C4-2B (cell line): ENCODE measurements at regions not wholly inside any gene's neighbourhood (a gene's known extent, or its start where the extent isn't known, plus 50 kb on each side); places are given as distances from the start of the nearest gene placed in this dataset.
A peak's percentile ranks its signal among the peaks of the same experiment; 100 is the strongest.

Experiments used
- H3K27ac ChIP-seq: fragments of 450-650 bp; 2 replicates; pipeline ENCODE4 v1.5.1; 2017
- ZFX ChIP-seq: fragments of 450-650 bp; IDR thresholded peaks from 2 replicates; pipeline ENCODE4 v1.6.1; 2017
- TF ChIP-seq, protein P1 (sequence below): fragments of 450-650 bp; conservative IDR thresholded peaks from 2 replicates; pipeline ENCODE4 v1.5.1; 2017; ENCODE audit warnings: mild to moderate bottlenecking

DNA sequence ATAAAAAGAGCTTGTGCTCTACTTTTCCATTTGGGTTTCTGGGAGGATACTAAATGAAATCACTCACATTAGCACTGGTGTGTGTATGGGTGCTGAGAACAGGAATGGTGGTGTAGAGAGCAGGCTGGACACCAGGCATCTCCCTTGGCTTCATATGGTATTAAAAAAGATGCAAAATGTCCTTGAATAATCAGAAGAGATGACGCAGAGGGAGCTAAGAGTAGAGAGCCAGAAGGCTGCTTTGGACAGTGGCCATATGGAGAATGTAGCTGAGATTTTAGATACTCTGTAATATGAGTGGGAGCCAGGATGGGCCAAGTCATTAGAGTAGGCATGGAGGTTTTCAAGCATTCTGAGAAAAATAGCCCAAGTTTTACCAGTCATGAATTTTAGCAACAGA is 112.3 kb upstream of the ZRANB2 start:
- no peak overlapping the region for H3K27ac ChIP-seq

DNA sequence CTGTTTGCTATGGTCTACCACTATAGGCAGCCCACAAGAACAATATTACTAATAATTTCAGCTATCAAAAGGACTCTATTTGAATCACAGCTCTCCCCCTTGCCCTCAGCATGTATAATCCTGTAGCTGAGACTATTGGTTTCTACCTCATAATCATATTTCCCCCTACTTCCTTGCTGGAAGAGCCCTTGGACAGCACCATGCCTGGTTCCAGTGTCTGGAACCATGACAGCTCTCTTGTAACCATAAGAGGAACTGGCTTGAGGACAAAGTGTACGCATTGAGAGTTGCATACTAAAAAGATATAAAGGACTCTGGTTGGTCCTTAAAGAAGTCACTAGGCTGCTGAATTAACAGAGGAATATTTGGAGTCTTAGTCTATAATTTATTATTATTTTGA is 110.7 kb upstream of the ZRANB2 start:
- H3K27ac ChIP-seq, result no peak overlapping the region
- TF ChIP-seq, protein P1, sequence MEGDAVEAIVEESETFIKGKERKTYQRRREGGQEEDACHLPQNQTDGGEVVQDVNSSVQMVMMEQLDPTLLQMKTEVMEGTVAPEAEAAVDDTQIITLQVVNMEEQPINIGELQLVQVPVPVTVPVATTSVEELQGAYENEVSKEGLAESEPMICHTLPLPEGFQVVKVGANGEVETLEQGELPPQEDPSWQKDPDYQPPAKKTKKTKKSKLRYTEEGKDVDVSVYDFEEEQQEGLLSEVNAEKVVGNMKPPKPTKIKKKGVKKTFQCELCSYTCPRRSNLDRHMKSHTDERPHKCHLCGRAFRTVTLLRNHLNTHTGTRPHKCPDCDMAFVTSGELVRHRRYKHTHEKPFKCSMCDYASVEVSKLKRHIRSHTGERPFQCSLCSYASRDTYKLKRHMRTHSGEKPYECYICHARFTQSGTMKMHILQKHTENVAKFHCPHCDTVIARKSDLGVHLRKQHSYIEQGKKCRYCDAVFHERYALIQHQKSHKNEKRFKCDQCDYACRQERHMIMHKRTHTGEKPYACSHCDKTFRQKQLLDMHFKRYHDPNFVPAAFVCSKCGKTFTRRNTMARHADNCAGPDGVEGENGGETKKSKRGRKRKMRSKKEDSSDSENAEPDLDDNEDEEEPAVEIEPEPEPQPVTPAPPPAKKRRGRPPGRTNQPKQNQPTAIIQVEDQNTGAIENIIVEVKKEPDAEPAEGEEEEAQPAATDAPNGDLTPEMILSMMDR, result no peak
- no peak for TF ChIP-seq ZFX

More for the DNA sequence above, 112.3 kb upstream of the ZRANB2 start:
- TF ChIP-seq, protein P1, result no peak
- no peak for TF ChIP-seq ZFX

DNA sequence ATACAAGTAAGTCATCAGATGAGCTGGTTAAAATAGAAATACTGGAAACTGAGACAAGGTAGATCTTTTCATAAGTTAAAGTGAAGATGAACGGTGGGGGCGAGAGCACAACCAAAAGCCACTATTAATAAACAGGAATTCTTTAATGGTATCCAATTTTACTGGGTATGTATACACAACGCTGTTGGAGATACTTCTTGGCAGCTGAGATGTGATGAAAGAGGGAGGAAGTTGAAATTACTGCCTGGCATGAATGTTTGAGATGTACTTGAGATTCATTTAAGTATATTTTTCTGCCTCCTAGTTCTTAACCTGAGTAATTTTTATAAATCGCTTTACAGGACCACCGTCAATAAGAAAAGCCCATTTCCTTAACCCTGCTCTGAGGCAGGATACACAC is 110.0 kb upstream of the ZRANB2 start:
- no peak overlapping the region for H3K27ac ChIP-seq
- TF ChIP-seq, protein P1, result no peak
- no peak for TF ChIP-seq ZFX

DNA sequence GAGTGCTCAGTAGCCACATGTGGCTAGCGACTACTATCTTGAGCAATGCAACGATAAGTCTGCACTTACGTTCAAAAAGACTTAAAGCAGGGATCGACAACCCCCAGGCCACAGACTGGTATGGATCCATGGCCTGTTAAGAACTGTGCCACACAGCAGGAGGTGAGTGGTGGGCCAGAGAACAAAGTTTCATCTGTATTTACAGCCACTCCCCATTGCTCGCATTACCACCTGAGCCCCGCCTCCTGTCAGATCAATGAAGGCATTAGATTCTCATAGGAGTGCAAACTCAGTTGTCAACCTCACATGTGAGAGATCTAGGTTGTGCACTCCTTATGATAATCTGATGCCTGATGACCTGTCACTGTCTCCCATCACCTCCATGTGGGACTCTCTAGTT is 103.6 kb upstream of the ZRANB2 start:
- no peak overlapping the region for H3K27ac ChIP-seq
- no peak for TF ChIP-seq ZFX
- TF ChIP-seq, protein P1, result no peak

DNA sequence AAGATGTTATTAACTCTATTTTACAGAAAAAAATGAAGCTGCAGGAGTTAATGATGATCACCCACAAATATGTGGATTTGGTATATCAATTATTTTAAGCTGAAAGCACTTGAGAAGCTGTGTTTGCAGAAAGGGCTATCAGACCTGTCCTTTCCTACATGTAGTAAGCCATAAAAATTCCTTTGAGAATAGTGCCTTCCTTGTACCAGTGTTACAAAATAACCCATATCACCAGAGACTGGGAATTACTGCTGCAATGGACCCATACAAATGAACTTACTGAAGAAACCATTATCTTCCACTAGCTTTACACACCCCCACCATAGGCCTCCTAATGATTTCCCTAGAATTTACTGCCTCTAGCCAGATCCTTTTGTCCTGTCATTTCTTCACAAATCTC is 99.2 kb upstream of the ZRANB2 start:
- no peak overlapping the region for H3K27ac ChIP-seq
- no peak for TF ChIP-seq ZFX
- TF ChIP-seq, protein P1, result no peak

DNA sequence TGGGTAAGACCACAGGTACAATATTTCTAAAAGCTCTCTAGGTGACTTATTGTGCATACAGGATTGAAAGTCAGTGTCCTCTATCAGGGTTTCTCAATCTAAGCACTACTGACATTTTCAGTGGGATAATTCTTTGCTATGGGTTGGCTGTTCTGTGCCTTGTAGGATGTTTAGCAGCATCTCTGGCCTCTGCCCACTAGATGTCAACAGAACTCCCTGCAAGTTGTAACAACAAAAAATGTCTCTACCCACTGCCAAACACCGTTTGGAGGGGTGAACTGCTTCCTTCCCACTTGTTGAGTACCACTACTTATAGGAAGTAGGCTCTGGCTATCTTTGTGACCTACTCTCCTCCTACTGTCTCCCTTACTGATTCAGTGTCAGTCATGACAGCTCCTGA is 90.1 kb upstream of the ZRANB2 start:
- TF ChIP-seq ZFX, result no peak
- TF ChIP-seq, protein P1, result peak; percentile 30

DNA sequence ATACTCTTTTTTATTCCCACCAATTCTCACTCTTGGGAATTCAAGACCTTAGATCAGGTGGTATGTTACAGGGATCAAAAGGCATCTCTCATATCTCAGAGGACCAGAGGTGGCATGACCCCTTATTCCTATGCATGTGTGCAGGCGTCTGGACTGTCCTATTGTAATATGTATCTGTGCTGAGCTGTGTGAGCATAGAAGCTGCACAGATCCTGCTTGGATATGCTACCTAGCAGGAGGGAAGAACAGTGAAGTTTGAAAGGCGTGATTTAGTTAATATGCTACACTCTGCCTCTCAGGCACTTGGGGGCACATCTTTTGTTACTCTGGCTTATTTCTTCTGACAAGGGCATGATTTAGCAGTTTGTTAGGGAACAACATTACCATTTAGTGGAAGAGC is 86.7 kb upstream of the ZRANB2 start:
- no peak for TF ChIP-seq ZFX
- TF ChIP-seq, protein P1, result no peak
- H3K27ac ChIP-seq, result no peak overlapping the region

More for the DNA sequence above, 90.1 kb upstream of the ZRANB2 start:
- no peak overlapping the region for H3K27ac ChIP-seq
